Esophagus muscularis mucosa (tissue), 4 donors: ENCODE measurements at regions not wholly inside any gene's neighbourhood (a gene's known extent, or its start where the extent isn't known, plus 50 kb on each side); places are given as distances from the start of the nearest gene placed in this dataset.

ENCODE experiments used
- DNase-seq: peaks from one replicate; pipeline ENCODE4 v3.0.0-alpha.2; 2017; ENCODE audit errors: extremely low spot score
- H3K27ac ChIP-seq, 4 donors: fragments of 200-600 bp; sonication (generic); replicated peaks in 1 of 4; 1 replicate in 3 of 4; 2 replicates in 1 of 4; pipeline ENCODE4 v1.5.1; 2016 to 2019; ENCODE audit warnings: mild to moderate bottlenecking in 1 of 4
- H3K27me3 ChIP-seq, 4 donors: fragments of 200-600 bp; sonication (generic); one replicate each; pipeline versions ENCODE4 v1.5.1 to v1.6.0; 2016 to 2019
- H3K36me3 ChIP-seq, 4 donors: fragments of 200-600 bp; sonication (generic); one replicate each; pipeline ENCODE4 v1.5.1; 2016 to 2019
- H3K4me1 ChIP-seq, 4 donors: fragments of 200-600 bp; sonication (generic); one replicate each; pipeline ENCODE4 v1.5.1; 2016 to 2019
- H3K4me3 ChIP-seq, 4 donors: fragments of 200-600 bp; sonication (generic); 1 replicate in 2 of 4; 2 replicates in 2 of 4; pipeline ENCODE4 v1.5.1; 2016 to 2019; ENCODE audit warnings: mild to moderate bottlenecking in 4 of 4, moderate library complexity in 1 of 4
- H3K9me3 ChIP-seq, 4 donors: fragments of 200-600 bp; sonication (generic); 1 replicate in 3 of 4; 2 replicates in 1 of 4; pipeline ENCODE4 v1.5.1; 2016 to 2019
- EP300 ChIP-seq: sonication (generic); formaldehyde crosslinking; IDR thresholded peaks from one replicate; pipeline ENCODE4 v1.6.1; 2017; ENCODE audit warnings: antibody characterized with exemption
- POLR2A ChIP-seq: fragments of 450-650 bp; IDR thresholded peaks from one replicate; pipeline ENCODE4 v1.6.1; 2017; ENCODE audit warnings: antibody characterized with exemption, moderate library complexity, mild to moderate bottlenecking, low read depth
- POLR2AphosphoS5 ChIP-seq, 2 donors: sonication (generic); formaldehyde crosslinking; IDR thresholded peaks; one replicate each; pipeline ENCODE4 v1.6.1; 2017; ENCODE audit warnings: antibody characterized with exemption in 2 of 2
- WGBS: methylation state at CpG from one replicate; pipeline ENCODE4 v1.1.5; 2018; 5-methylcytosine and 5-hydroxymethylcytosine counted together
- intact Hi-C: fragments of 100-400 bp; cut with DNase I; formaldehyde crosslinking; loops from one replicate; pipeline ENCODE4 v1.15.1; 2023
- TF ChIP-seq, protein P1 (sequence below), 3 experiments: fragments of 200-600 bp in 2 of 3; fragments of 450-650 bp in 1 of 3; sonication (generic) in 2 of 3; IDR thresholded peaks; one replicate each; pipeline ENCODE4 v1.5.1; 2017 to 2019; ENCODE audit warnings: antibody characterized with exemption in 3 of 3, mild to moderate bottlenecking in 2 of 3, moderate library complexity in 1 of 3

DNA sequence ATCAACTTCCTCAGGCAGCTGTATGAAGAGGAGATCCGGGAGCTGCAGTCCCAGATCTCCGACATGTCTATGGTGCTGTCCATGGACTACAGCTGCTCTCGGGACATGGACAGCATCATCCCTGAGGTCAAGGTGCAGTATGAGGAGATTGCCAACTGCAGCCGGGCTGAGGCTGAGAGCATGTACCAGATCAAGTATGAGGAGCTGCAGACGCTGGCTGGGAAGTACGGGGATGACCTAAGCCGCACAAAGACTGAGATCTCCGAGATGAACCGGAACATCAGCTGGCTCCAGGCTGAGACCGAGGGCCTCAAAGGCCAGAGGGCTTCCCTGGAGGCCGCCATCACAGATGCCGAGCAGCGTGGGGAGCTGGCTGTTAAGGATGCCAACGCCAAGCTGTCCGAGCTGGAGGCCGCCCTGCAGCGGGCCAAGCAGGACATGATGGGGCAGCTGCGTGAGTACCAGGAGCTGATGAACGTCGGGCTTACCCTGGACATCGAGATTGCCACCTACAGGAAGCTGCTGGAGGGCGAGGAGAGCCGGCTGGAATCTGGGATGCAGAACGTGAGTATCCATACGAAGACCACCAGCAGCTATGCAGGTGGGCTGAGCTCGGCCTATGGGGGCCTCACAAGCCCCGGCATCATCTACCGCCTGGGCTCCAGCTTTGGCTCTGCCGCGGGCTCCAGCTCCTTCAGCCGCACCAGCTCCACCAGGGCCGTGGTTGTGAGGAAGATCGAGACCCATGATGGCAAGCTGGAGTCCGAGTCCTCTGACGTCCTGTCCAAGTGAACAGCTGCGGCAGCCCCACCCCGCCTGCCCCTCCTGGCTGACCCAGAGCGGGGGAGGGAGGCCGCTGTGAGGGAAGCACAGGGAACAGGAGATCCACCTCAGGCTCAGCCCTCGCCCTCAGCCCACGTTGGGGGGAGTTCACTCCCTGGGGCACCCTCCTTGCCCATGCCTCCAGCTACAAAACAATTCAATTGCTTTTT lies 84.0 kb downstream of the SEC61B start:
- Histone ChIP-seq H3K27me3 (no peaks in the 10 kb centered on the region), H3K4me1 (no peaks in the 10 kb centered on the region), H3K4me3 (no peak overlapping the region), H3K27ac (no peak overlapping the region), H3K9me3 (no peaks in the 10 kb centered on the region), H3K36me3 (no peaks in the 10 kb centered on the region)
- 91% methylated on average over 32 of the region's 41 CpGs for WGBS
- intact Hi-C loops = no loop called here
- DNase-seq = peak; percentile 89
- TF ChIP-seq POLR2A (no peak), POLR2AphosphoS5 (IDR thresholded peaks at IDR 0.05) (no peak), EP300 (no peak)
- TF ChIP-seq, protein P1, sequence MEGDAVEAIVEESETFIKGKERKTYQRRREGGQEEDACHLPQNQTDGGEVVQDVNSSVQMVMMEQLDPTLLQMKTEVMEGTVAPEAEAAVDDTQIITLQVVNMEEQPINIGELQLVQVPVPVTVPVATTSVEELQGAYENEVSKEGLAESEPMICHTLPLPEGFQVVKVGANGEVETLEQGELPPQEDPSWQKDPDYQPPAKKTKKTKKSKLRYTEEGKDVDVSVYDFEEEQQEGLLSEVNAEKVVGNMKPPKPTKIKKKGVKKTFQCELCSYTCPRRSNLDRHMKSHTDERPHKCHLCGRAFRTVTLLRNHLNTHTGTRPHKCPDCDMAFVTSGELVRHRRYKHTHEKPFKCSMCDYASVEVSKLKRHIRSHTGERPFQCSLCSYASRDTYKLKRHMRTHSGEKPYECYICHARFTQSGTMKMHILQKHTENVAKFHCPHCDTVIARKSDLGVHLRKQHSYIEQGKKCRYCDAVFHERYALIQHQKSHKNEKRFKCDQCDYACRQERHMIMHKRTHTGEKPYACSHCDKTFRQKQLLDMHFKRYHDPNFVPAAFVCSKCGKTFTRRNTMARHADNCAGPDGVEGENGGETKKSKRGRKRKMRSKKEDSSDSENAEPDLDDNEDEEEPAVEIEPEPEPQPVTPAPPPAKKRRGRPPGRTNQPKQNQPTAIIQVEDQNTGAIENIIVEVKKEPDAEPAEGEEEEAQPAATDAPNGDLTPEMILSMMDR (IDR thresholded peaks at IDR 0.05) = no peak

DNA sequence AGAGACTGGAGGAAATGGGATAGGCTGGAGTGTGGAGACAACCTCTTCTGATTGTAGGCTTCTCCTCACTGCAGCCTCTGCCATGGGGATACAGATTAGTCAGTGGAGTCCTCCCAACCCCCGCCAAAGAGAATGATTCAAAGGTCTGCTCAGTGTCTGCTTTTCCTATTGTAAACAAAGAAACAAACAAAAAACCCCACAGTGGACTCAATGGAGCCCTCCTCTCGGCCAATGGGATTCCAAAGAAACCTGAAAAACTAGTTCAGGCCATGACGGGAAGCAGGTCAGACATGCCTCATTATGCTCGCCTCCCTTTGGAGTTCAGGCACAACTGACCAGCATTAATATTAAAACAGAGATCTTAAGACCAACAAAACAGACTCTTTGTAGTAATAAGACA lies 85.8 kb downstream of the SEC61B start:
- no peaks in the 10 kb centered on the region for H3K36me3 ChIP-seq
- TF ChIP-seq POLR2A (no peak), EP300 (no peak), POLR2AphosphoS5 (IDR thresholded peaks at IDR 0.05) (no peak)
- TF ChIP-seq, protein P1 (IDR thresholded peaks at IDR 0.05) = no peak
- no peaks in the 10 kb centered on the region for H3K4me1 ChIP-seq
- no peak overlapping the region for H3K4me3 ChIP-seq
- H3K9me3 ChIP-seq = no peaks in the 10 kb centered on the region
- no peak overlapping the region for H3K27ac ChIP-seq
- WGBS = 64% methylated on average over 4 of the region's 4 CpGs
- intact Hi-C loops = no loop called here
- H3K27me3 ChIP-seq = no peaks in the 10 kb centered on the region
- peak; percentile 74 for DNase-seq

DNA sequence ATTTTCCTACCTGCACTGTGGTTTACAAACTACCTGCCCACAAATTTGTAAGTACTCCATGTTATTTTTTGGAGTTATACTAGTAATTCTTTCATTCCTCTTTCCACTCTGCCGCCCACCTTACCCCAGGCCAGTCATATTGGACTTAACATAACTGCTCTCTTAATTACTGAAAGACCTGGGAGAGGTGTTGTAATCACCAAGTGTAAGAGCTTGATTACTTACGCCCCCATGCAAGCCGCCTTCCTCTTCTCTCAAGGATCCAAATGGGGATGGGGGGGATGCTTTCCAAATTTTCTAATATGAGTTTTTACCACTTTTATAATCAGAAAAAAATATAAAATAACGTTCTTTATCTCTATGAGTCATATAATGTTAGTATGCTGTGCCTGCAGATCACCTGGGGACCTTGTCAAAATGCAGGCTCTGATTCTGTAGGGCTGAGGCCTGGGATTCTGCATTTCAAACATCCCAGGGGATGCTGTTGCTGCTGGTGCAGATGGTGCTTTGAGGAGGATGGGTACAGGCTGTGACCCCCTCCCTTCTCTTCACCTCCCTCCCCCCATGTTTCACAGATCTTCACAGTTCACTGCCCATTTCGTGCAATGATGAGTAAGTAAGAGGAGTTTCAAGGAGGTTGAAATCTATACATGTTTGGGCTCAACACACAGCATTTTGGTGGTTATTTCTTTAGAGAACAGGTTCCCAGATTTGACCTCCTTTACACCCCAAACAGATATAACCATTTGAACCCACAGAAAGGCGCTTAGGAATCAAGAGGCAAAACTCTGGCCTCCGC lies 87.3 kb downstream of the SEC61B start:
- no peak overlapping the region for H3K27ac ChIP-seq
- no peaks in the 10 kb centered on the region for H3K4me1 ChIP-seq
- intact Hi-C loops = no loop called here
- H3K4me3 ChIP-seq = no peak overlapping the region
- peak; percentile 82 for DNase-seq
- H3K27me3 ChIP-seq = no peaks in the 10 kb centered on the region
- no peaks in the 10 kb centered on the region for H3K9me3 ChIP-seq
- TF ChIP-seq EP300 (no peak), POLR2AphosphoS5 (IDR thresholded peaks at IDR 0.05) (no peak), POLR2A (no peak)
- TF ChIP-seq, protein P1 (IDR thresholded peaks at IDR 0.05) = no peak
- H3K36me3 ChIP-seq = no peaks in the 10 kb centered on the region
- 92% methylated on average over 7 of the region's 7 CpGs for WGBS

DNA sequence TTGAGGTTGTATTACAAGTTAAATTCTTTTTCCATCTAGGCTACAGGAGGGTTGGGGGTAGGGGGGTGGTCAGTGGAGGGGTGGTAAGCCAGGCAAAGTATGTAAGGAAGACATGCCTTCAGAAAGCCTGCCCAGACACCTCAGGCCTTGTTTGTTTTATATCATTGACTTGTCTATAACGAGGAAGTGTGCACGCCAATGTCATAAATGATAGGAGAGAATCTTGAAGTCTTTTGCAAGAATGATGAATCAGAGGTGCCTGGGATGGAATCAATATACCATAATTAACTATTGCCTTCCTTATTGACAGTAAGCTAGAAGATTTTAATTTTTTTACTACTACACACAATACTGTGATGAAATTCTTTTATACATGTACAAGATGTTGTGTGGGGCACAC lies 90.7 kb downstream of the SEC61B start:
- DNase-seq = peak; percentile 34
- no peaks in the 10 kb centered on the region for H3K36me3 ChIP-seq
- 86% methylated on average over 2 of the region's 2 CpGs for WGBS
- peaks cover 0 to 11% (median 0%) of the 10 kb centered on the region in 4 donors for H3K27me3 ChIP-seq
- intact Hi-C loops = no loop called here
- no peak overlapping the region for H3K27ac ChIP-seq
- no peak overlapping the region for H3K4me3 ChIP-seq
- H3K9me3 ChIP-seq = no peaks in the 10 kb centered on the region
- no peaks in the 10 kb centered on the region for H3K4me1 ChIP-seq
- TF ChIP-seq POLR2A = no peak

DNA sequence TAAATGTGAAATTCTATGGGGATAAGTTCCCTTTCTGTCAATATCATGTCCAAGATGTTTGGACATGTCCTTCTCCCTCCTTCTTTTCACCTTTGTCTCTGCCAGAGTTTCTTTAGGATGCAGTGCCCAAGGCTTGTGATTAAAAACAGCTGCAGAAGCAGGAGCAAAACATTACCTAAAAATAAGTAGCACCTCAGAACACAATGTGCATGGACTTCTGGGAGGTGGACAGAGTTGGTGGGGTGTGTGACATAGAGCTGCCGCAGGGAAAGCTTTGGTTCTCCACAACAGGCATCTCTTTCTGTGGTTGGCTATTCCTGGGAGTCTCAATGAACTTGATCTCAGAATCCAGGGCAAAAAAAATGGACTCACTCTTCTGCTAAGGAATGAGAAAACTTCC lies 97.0 kb downstream of the SEC61B start:
- no peak overlapping the region for H3K27ac ChIP-seq
- WGBS = 93% methylated on average over 1 of the region's 1 CpG
- H3K36me3 ChIP-seq = no peaks in the 10 kb centered on the region
- TF ChIP-seq, protein P1 (IDR thresholded peaks at IDR 0.05) = no peak
- no peak for TF ChIP-seq POLR2A
- no peak for TF ChIP-seq EP300
- no peak for TF ChIP-seq POLR2AphosphoS5 (IDR thresholded peaks at IDR 0.05)
- no peaks in the 10 kb centered on the region for H3K4me1 ChIP-seq
- intact Hi-C loops = no loop called here
- H3K27me3 ChIP-seq = peaks cover 0 to 17% (median 0%) of the 10 kb centered on the region in 4 donors
- DNase-seq = peak; percentile 62
- no peaks in the 10 kb centered on the region for H3K9me3 ChIP-seq
- no peak overlapping the region for H3K4me3 ChIP-seq
